Esophagus muscularis mucosa (tissue), 3 donors: ENCODE measurements at regions not wholly inside any gene's neighbourhood (a gene's known extent, or its start where the extent isn't known, plus 50 kb on each side); places are given as distances from the start of the nearest gene placed in this dataset.

ENCODE experiments used
- CTCF ChIP-seq, 3 experiments: fragments of 200-600 bp in 2 of 3; fragments of 450-650 bp in 1 of 3; sonication (generic) in 2 of 3; IDR thresholded peaks; one replicate each; pipeline ENCODE4 v1.5.1; 2017 to 2019; ENCODE audit warnings: antibody characterized with exemption in 3 of 3, mild to moderate bottlenecking in 2 of 3, moderate library complexity in 1 of 3
- EP300 ChIP-seq: sonication (generic); formaldehyde crosslinking; IDR thresholded peaks from one replicate; pipeline ENCODE4 v1.6.1; 2017; ENCODE audit warnings: antibody characterized with exemption

- no peak for TF ChIP-seq CTCF (IDR thresholded peaks at IDR 0.05)
- TF ChIP-seq EP300: no peak
These were observed 160.5 kb upstream of the FERD3L start for GRCh38 chr7:19305698-19306097.
